IMR-90 (cell line): ENCODE measurements at regions not wholly inside any gene's neighbourhood (a gene's known extent, or its start where the extent isn't known, plus 50 kb on each side); places are given as distances from the start of the nearest gene placed in this dataset.
"Not testable (repeated sequence)": the region's sequence is repeated elsewhere in the genome, so short reads cannot be mapped to it uniquely, and the experiment has no call there.

Experiments
- ATAC-seq: fragments of 200-7000 bp; cut with Tn5 transposase; 2 replicates; pipeline ENCODE4 v1.9.1; 2020; ENCODE audit warnings: low read depth, mild to moderate bottlenecking, moderate library complexity
- BruUV-seq: library from RNA; stranded (reverse); fragments of 400-500 nt; replicated peaks from 2 replicates; lab custom pipeline; 2021; lab: Mats Ljungman, UMichigan
- CTCF ChIA-PET: fragments of 300-600 bp; formaldehyde crosslinking; extraction: SDS; loops from one replicate; lab custom pipeline; 2021; ENCODE audit warnings: antibody characterized with exemption; lab: Yijun Ruan, JAX
- POLR2A ChIA-PET: fragments of 300-600 bp; sonication (Branson Sonifier 250); formaldehyde crosslinking; loops from one replicate; lab custom pipeline; 2022; ENCODE audit warnings: antibody characterized with exemption; ENCODE audit not compliant: unreplicated experiment; lab: Charles Lee
- DNase-seq: peaks from one replicate; pipeline ENCODE4 v3.0.0; 2013
- H2AFZ ChIP-seq: replicated peaks from 2 replicates; pipeline ENCODE3; 2013; ENCODE audit warnings: low read length, mild to moderate bottlenecking; ENCODE audit not compliant: poor library complexity
- H2AK5ac ChIP-seq: 2 replicates; pipeline ENCODE4 v1.6.1; 2013; ENCODE audit warnings: low read depth, low read length, inconsistent platforms
- H2AK9ac ChIP-seq: replicated peaks from 2 replicates; pipeline ENCODE3; 2013; ENCODE audit warnings: mild to moderate bottlenecking, low read depth, low read length, moderate library complexity; ENCODE audit not compliant: poor library complexity
- H2BK120ac ChIP-seq: 2 replicates; pipeline ENCODE4 v1.6.1; 2013; ENCODE audit warnings: low read depth, low read length, inconsistent platforms
- H2BK15ac ChIP-seq: 3 replicates; pipeline ENCODE4 v1.6.1; 2013; ENCODE audit warnings: low read depth, low read length, inconsistent platforms
- H2BK20ac ChIP-seq: 2 replicates; pipeline ENCODE4 v1.6.1; 2013; ENCODE audit warnings: low read depth, mild to moderate bottlenecking, inconsistent platforms, low read length, moderate library complexity
- H2BK5ac ChIP-seq: 2 replicates; pipeline ENCODE4 v1.6.1; 2013; ENCODE audit warnings: mild to moderate bottlenecking, low read depth, low read length, inconsistent platforms; ENCODE audit not compliant: poor library complexity, severe bottlenecking
- H3K14ac ChIP-seq: replicated peaks from 2 replicates; pipeline ENCODE4 v1.6.1; 2013; ENCODE audit warnings: low read depth, low read length, inconsistent platforms
- H3K18ac ChIP-seq: 2 replicates; pipeline ENCODE4 v1.6.1; 2013; ENCODE audit warnings: low read depth, low read length, control low read depth
- H3K23ac ChIP-seq: 2 replicates; pipeline ENCODE4 v1.6.1; 2013; ENCODE audit warnings: low read depth, low read length, inconsistent platforms
- H3K27ac ChIP-seq: 2 replicates; pipeline ENCODE4 v1.5.1; 2013; ENCODE audit warnings: mild to moderate bottlenecking, control low read depth, low read length; ENCODE audit not compliant: insufficient read depth
- H3K27me3 ChIP-seq: 2 replicates; pipeline ENCODE4 v1.6.1; 2013; ENCODE audit warnings: low read length; ENCODE audit not compliant: control insufficient read depth, insufficient read depth
- H3K36me3 ChIP-seq: 2 replicates; pipeline ENCODE4 v1.6.1; 2013; ENCODE audit warnings: low read length, mixed read lengths; ENCODE audit not compliant: control insufficient read depth, insufficient read depth
- H3K4ac ChIP-seq: 2 replicates; pipeline ENCODE4 v1.6.1; 2013; ENCODE audit warnings: low read depth, low read length, inconsistent platforms
- H3K4me1 ChIP-seq: 2 replicates; pipeline ENCODE4 v1.6.1; 2013; ENCODE audit warnings: low read length, mixed read lengths; ENCODE audit not compliant: control insufficient read depth, insufficient read depth
- H3K4me2 ChIP-seq: 2 replicates; pipeline ENCODE4 v1.6.1; 2013; ENCODE audit warnings: low read depth, mild to moderate bottlenecking, control low read depth, low read length, moderate library complexity
- H3K4me3 ChIP-seq: 2 replicates; pipeline ENCODE4 v1.5.1; 2013; ENCODE audit warnings: low read depth, mild to moderate bottlenecking, control low read depth, low read length, moderate library complexity; ENCODE audit not compliant: insufficient read depth
- H3K56ac ChIP-seq: 2 replicates; pipeline ENCODE4 v1.6.1; 2013; ENCODE audit warnings: low read length, inconsistent platforms; ENCODE audit not compliant: insufficient read depth; ENCODE audit errors: extremely low read depth
- H3K79me1 ChIP-seq, 2 experiments: 2 replicates each; pipeline ENCODE4 v1.6.1; 2013; ENCODE audit warnings: low read length in 2 of 2, inconsistent platforms in 1 of 2, low read depth in 1 of 2
- H3K9ac ChIP-seq: 2 replicates; pipeline ENCODE4 v1.6.1; 2013; ENCODE audit warnings: low read depth, low read length, control low read depth
- H3K9me1 ChIP-seq: 2 replicates; pipeline ENCODE4 v1.6.1; 2013; ENCODE audit warnings: low read length, inconsistent platforms; ENCODE audit not compliant: insufficient read depth
- H3K9me3 ChIP-seq: 2 replicates; pipeline ENCODE4 v1.6.1; 2013; ENCODE audit warnings: low read length; ENCODE audit not compliant: control insufficient read depth, insufficient read depth
- H4K20me1 ChIP-seq: 2 replicates; pipeline ENCODE4 v1.6.1; 2013; ENCODE audit warnings: low read length, inconsistent platforms; ENCODE audit not compliant: insufficient read depth
- H4K5ac ChIP-seq: 2 replicates; pipeline ENCODE4 v1.6.1; 2013; ENCODE audit warnings: mild to moderate bottlenecking, low read depth, low read length, control low read depth
- H4K8ac ChIP-seq, 2 experiments: 2 replicates each; pipeline ENCODE4 v1.6.1; 2013; ENCODE audit warnings: low read depth in 2 of 2, low read length in 2 of 2, control low read depth in 1 of 2, inconsistent platforms in 1 of 2
- H4K91ac ChIP-seq: 2 replicates; pipeline ENCODE4 v1.6.1; 2013; ENCODE audit warnings: low read depth, low read length, inconsistent platforms; ENCODE audit not compliant: insufficient read depth
- WGBS, 2 experiments: methylation state at CpG; one replicate each; pipeline versions ENCODE4 v1.1.5 to v1.1.7; 2013; ENCODE audit warnings: missing lambda C conversion rate in 2 of 2; ENCODE audit not compliant: insufficient read length in 1 of 2; ENCODE audit errors: extremely low coverage in 2 of 2; 5-methylcytosine and 5-hydroxymethylcytosine counted together
- dilution Hi-C: fragments of 300-500 bp; cut with HindIII; formaldehyde crosslinking; loops from one replicate; pipeline ENCODE4 v1.14.3; 2018; ENCODE audit warnings: low sequenced_read_pairs; ENCODE audit not compliant: unreplicated experiment
- in situ Hi-C: fragments of 300-500 bp; cut with MboI; formaldehyde crosslinking; loops from 3 replicates; pipeline ENCODE4 v1.14.3; 2019; ENCODE audit warnings: low sequenced_read_pairs, inconsistent platforms, mixed read lengths
- intact Hi-C: fragments of 100-400 bp; cut with micrococcal nuclease; formaldehyde crosslinking; loops from 2 replicates; pipeline ENCODE4 v1.10.0; 2022

DNA sequence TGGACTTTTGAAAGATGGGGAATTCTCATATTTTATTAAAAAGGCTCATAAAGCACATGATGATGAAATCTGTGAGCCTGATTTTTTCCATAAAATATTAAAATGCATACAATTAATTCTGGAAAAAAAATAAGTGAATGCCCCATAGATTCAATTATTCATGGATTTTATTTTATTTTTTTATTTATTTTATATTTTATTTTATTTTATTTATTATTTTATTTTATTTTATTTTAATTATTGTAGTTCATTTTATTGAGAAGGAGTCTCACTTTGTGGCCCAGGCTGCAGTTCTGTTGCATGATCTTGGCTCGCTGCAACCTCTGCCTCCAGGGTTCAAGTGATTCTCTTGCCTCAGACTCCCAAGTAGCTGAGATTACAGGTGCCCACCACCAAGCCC is 442.4 kb downstream of the PRIM2 start:
- not testable (repeated sequence) for H3K9me3 ChIP-seq

GRCh38 chr6:57792720-57793397 is 475.4 kb downstream of the PRIM2 start:
- H3K79me1 ChIP-seq, H3K9me1 ChIP-seq, H3K27me3 ChIP-seq, H3K9ac ChIP-seq, intact Hi-C loops, H2BK20ac ChIP-seq, BruUV-seq, H2BK5ac ChIP-seq, H2BK120ac ChIP-seq, in situ Hi-C loops, H2BK15ac ChIP-seq, H3K4ac ChIP-seq, H2AFZ ChIP-seq, H3K4me1 ChIP-seq, H3K9me3 ChIP-seq, H2AK5ac ChIP-seq, H3K27ac ChIP-seq, H3K23ac ChIP-seq, H4K91ac ChIP-seq, H4K5ac ChIP-seq, H3K18ac ChIP-seq, H4K8ac ChIP-seq, H3K14ac ChIP-seq, H4K20me1 ChIP-seq, CTCF ChIA-PET, H3K36me3 ChIP-seq, H2AK9ac ChIP-seq, POLR2A ChIA-PET, dilution Hi-C loops, H3K56ac ChIP-seq: not testable (repeated sequence)
- peak overlapping the region; percentile 13; the same call in 1 of the 2 replicates for H3K4me3 ChIP-seq
- H3K4me2 ChIP-seq, result peak overlapping the region; percentile 61
- ATAC-seq, result peak; percentile 64
- DNase-seq, result peak; percentile 6
- 7% methylated on average over 10 of the region's 25 CpGs; no CpG with 5 or more reads in 1 of the 2 experiments for WGBS, 2 experiments

More for the DNA sequence above, 442.4 kb downstream of the PRIM2 start:
- H2BK5ac ChIP-seq, H3K4me3 ChIP-seq, H3K27me3 ChIP-seq, H4K5ac ChIP-seq, H3K23ac ChIP-seq, H3K36me3 ChIP-seq, H3K14ac ChIP-seq, H3K4me2 ChIP-seq, CTCF ChIA-PET, H2BK15ac ChIP-seq, H3K4ac ChIP-seq, dilution Hi-C loops, H3K56ac ChIP-seq, H2AK5ac ChIP-seq, H3K79me1 ChIP-seq, H3K27ac ChIP-seq, in situ Hi-C loops, H2BK120ac ChIP-seq, BruUV-seq, intact Hi-C loops, H3K4me1 ChIP-seq, ATAC-seq, H4K91ac ChIP-seq, POLR2A ChIA-PET, H3K18ac ChIP-seq, H2AFZ ChIP-seq, H4K8ac ChIP-seq, H3K9ac ChIP-seq, H3K9me1 ChIP-seq, H2AK9ac ChIP-seq, DNase-seq, H4K20me1 ChIP-seq, H2BK20ac ChIP-seq: not testable (repeated sequence)
- no CpG with 5 or more reads among the region's 1 CpG for WGBS, 2 experiments
